ENCODE measurements at regions not wholly inside any gene's neighbourhood (a gene's known extent, or its start where the extent isn't known, plus 50 kb on each side); places are given as distances from the start of the nearest gene placed in this dataset.

GRCh38 chr15:91784973-91785709, 68.4 kb upstream of the SLCO3A1 start:
- Histone ChIP-seq H3K9ac (ENCODE audit: insufficient read depth in 1 of 2, low read depth in 2 of 2, low read length in 2 of 2) (no peak overlapping the region), H2AFZ (ENCODE audit: low read depth, low read length) (no peak overlapping the region), H3K36me3 (ENCODE audit: control insufficient read depth, insufficient read depth, low read length) (no peaks in the 10 kb centered on the region), H3K27ac (ENCODE audit: extremely low read depth, low read depth, low read length) (no peak overlapping the region), H3K27me3 (ENCODE audit: control insufficient read depth in 2 of 2, insufficient read depth in 2 of 2, low read length in 2 of 2) (peaks cover 0 to 3% of the 10 kb centered on the region in 2 experiments; a peak in 1 of 5 replicates), H3K4me1 (replicated peaks in 1 of 2; ENCODE audit: control insufficient read depth in 2 of 2, insufficient read depth in 2 of 2, low read length in 2 of 2) (no peaks in the 10 kb centered on the region), H3K4me2 (ENCODE audit: insufficient read depth, low read length) (no peak overlapping the region), H3K79me2 (ENCODE audit: control insufficient read depth, insufficient read depth, low read length) (no peaks in the 10 kb centered on the region), H4K20me1 (replicated peaks; ENCODE audit: control insufficient read depth, insufficient read depth, low read length) (no peaks in the 10 kb centered on the region), H3K4me3 (no peak overlapping the region), H3K9me3 (replicated peaks; ENCODE audit: control insufficient read depth, insufficient read depth, low read depth, low read length) (no peaks in the 10 kb centered on the region), H3K9me1 (ENCODE audit: control insufficient read depth, insufficient read depth, low read length) (no peaks in the 10 kb centered on the region)
- DNase-seq (ENCODE audit: extremely low read depth in 1 of 4, low spot score in 3 of 4), result no peak
- ChIA-PET POLR2A (interaction anchor here (1.1 kb wide), 1 partner anchor 15 kb away, joined by 3 read pairs; no protein-coding TSS in a partner anchor), CTCF (ENCODE audit: low intra/inter-chr PET ratio) (no interaction called here)
- intact Hi-C loops (cut with micrococcal nuclease) (no loop called here), in situ Hi-C loops (cut with MboI) (no loop called here)
- no peak for FAIRE-seq
- BruUV-seq (replicated peaks), result no TSS peak
- TF ChIP-seq MITF (IDR thresholded peaks at IDR 0.05) (no peak), IRF9 (tag; IDR thresholded peaks at IDR 0.05) (no peak), NFXL1 (CRISPR knock-in tag; IDR thresholded peaks at IDR 0.05) (no peak), HMGN3 (IDR thresholded peaks at IDR 0.05; ENCODE audit: borderline replicate concordance, extremely low read depth, insufficient read length, low read depth, low read length) (no peak), HDAC2 (IDR thresholded peaks at IDR 0.05) (no peak), DPF2 (IDR thresholded peaks at IDR 0.05) (no peak), HES1 (IDR thresholded peaks at IDR 0.05; ENCODE audit: low read depth) (no peak), STAG1 (CRISPR knock-in tag; IDR thresholded peaks at IDR 0.05; ENCODE audit: borderline replicate concordance) (no peak), RBM34 (IDR thresholded peaks at IDR 0.05; ENCODE audit: borderline replicate concordance, insufficient read depth, low read length) (no peak), SMARCC2 (IDR thresholded peaks at IDR 0.05; ENCODE audit: low read depth) (no peak), ILF3 (IDR thresholded peaks at IDR 0.05; ENCODE audit: borderline replicate concordance) (no peak), POLR2AphosphoS5 (IDR thresholded peaks at IDR 0.05; ENCODE audit: control insufficient read depth, insufficient read depth, low read depth, low read length) (no peak), ZBTB34 (CRISPR knock-in tag; IDR thresholded peaks at IDR 0.05) (no peak)
- no peak for ATAC-seq
- 5% methylated on average over 4 of the region's 4 CpGs for WGBS (ENCODE audit: insufficient coverage, low coverage, missing lambda C conversion rate)
